HL-60 (cell line): ENCODE measurements at regions not wholly inside any gene's neighbourhood (a gene's known extent, or its start where the extent isn't known, plus 50 kb on each side); places are given as distances from the start of the nearest gene placed in this dataset.

Experiments used
- POLR2AphosphoS5 ChIP-seq: IDR thresholded peaks from 2 replicates; pipeline ENCODE4 v1.6.1; 2012; ENCODE audit warnings: low read depth
- TF ChIP-seq, protein P1 (sequence below): IDR thresholded peaks from one replicate; pipeline ENCODE4 v1.5.1; 2011; ENCODE audit warnings: low read length, control low read depth, inconsistent platforms; ENCODE audit not compliant: insufficient read depth

DNA sequence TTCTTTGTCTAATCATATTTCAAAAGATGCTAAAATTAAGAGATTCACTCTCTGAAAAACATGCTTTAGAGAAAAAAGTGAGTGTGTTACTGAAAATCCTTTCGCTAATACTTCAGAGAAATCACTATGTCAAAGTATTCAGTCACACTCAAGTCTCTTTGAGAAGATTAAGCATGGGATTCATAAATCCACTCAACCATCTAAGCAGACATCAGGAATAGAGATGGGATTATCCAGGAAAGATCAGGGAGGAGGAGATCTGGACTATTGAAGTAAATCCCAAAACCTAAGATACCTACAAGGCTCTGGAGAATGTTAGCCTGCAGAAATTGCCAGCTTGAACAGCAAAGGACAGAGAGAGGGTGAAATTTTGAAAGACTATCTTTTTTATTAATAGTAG, 317.2 kb upstream of the ACO1 start:
- TF ChIP-seq, protein P1, sequence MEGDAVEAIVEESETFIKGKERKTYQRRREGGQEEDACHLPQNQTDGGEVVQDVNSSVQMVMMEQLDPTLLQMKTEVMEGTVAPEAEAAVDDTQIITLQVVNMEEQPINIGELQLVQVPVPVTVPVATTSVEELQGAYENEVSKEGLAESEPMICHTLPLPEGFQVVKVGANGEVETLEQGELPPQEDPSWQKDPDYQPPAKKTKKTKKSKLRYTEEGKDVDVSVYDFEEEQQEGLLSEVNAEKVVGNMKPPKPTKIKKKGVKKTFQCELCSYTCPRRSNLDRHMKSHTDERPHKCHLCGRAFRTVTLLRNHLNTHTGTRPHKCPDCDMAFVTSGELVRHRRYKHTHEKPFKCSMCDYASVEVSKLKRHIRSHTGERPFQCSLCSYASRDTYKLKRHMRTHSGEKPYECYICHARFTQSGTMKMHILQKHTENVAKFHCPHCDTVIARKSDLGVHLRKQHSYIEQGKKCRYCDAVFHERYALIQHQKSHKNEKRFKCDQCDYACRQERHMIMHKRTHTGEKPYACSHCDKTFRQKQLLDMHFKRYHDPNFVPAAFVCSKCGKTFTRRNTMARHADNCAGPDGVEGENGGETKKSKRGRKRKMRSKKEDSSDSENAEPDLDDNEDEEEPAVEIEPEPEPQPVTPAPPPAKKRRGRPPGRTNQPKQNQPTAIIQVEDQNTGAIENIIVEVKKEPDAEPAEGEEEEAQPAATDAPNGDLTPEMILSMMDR = no peak
- TF ChIP-seq POLR2AphosphoS5 = no peak
